NCI-H345 (cell line): ENCODE measurements at regions not wholly inside any gene's neighbourhood (a gene's known extent, or its start where the extent isn't known, plus 50 kb on each side); places are given as distances from the start of the nearest gene placed in this dataset.

Experiments
- DNase-seq: peaks from one replicate; lab custom pipeline; 2025; lab: John Stamatoyannopoulos, UW

GRCh38 chr2:21281791-21282514 is 158.2 kb downstream of the TDRD15 start:
- DNase-seq, result no peak

- no peak for DNase-seq
Measured at GRCh38 chr2:21282515-21282898, 158.7 kb downstream of the TDRD15 start.

DNA sequence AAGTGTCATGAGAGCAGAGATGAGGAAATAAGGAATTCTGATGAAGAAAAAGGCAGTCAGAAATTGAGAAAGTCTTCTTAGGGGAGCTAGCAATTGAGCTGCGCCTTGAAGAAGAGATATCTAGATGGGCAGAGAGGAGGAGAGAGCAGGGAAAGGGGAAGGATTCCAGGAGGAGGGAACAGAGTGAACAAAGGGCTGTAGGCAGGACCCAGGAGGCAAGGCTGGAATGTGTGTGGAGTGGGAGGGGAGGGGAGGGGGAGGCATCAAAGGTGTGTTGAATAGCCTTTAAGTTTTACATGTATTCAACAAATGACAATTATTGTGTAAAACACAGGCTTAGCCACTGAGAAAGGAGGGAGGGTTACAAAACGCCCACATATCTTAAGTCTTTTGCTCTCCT is 164.5 kb downstream of the TDRD15 start:
- no peak for DNase-seq

- DNase-seq, result no peak
Measured at GRCh38 chr2:21288739-21289520, 165.2 kb downstream of the TDRD15 start.

- DNase-seq, result no peak
Measured at GRCh38 chr2:21289551-21289950, 165.8 kb downstream of the TDRD15 start.

DNA sequence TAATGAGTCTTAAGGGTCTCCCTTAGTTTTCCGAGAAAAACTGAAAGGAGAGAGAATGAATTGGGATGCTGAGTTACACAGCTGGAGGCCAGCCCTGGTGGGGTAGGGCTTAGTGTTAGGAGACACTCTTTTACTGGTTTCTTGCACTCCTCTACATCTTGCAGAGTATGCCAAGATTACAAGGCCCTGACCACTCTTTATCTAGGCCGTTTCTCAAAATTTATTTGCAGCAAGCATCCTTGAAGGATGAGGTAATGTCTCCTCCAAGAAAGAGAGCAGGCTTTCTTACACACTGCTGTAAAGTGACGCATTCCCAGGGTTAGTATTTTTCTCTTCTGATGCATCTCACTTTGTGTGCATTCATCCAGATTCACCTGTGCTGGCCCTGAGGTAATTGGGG is 166.2 kb downstream of the TDRD15 start:
- DNase-seq, result no peak

DNA sequence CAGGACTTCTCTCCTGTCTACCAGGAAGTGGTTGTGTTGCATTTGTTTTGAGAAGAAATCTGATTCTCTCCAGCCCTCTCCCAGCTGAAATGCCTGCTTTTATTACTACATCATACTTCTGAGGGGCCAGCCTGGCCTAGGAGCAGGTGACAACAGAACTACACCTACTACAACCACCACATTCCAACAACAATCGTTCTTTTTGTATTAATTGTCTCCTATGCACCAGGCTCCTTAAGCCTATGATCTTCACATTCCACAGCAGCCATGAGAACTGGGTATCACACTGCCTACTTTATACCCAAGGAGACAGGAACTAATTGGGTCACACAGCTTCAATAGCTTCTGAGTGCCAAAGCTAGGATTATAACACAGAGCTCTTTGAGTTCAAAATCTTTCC is 167.7 kb downstream of the TDRD15 start:
- DNase-seq, result no peak

DNA sequence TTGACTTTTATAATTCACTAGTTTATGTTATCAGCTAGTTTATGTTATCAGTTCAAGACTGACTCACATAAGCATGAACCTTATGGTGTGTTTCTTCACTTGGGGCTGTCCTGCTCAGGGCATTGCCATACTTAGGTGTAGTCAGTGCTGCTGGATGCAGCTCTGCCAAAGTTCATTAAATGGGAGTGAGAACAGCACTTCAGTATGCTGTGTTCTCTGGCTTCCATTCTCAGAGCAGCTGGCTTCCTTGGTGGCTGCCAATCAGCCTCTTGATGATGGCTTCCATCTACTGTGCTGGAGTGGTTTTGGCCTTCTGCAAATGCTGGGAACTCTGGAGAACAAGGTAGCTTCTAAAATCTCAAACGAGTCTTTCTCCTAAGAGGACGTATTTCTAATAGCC is 170.7 kb downstream of the TDRD15 start:
- no peak for DNase-seq

DNA sequence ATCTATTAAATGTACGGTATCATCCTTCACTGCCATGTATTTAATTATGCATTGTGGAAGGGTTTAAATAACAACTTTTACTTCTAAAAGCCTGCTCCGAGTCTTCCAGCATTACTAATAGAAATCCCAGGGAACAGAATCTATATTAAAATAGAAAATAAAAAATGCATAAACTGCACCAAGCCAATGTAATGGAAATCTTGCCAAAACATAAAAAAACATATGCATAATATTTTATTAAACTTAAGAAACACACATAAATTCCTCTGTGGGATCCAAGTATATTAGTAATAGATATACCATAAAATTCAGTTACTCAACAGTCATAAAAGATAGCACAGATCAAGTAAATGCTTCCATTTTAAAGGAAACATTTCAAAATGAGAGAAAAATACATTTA is 175.6 kb downstream of the TDRD15 start:
- no peak for DNase-seq

DNA sequence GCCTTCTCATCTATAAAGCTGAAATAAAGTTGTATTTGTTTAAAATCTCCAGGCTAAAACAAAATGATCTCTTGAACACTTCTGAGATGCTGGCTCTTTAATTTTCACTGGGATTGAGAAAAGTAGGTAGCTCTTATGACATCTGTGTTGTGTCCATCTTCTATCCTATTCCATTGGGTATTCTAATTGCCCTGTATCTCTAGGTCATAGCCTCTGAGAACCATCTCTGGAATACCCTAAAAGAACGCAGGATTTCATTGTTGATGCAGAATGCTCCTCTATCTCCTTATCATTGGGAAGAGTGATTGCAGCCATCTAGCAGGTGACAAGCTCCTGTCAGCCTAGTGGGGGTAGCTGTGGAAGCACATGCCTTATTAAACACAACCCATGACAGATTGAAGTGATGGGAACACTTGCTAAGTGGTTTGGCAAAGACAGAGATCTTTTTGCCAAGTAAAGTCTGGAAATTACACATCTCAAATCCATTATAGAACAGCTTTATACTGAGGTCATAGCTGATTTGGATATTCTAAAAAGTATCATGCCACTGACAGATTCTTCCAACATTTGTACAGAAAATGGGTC is 178.2 kb downstream of the TDRD15 start:
- DNase-seq, result no peak

DNA sequence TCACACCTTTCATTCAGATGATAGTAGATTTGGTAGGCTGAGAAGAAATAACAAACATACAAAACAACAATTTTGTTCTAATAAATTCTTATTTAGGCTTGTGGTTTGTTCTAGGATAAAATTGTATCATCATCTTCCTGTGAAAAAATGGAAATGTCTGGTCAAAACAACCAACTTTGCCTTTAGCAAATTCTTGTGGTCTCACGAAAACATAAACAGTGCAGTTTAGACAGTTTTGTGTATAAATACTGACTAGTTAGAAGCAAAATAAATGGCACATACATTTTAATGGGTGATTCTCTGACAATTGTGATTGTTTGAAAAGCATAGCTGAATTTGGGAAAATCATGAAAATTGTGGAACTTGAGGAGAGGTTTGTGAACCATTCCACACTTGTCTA is 180.1 kb downstream of the TDRD15 start:
- DNase-seq, result no peak

GRCh38 chr2:21305581-21305980 is 181.8 kb downstream of the TDRD15 start:
- no peak for DNase-seq

DNA sequence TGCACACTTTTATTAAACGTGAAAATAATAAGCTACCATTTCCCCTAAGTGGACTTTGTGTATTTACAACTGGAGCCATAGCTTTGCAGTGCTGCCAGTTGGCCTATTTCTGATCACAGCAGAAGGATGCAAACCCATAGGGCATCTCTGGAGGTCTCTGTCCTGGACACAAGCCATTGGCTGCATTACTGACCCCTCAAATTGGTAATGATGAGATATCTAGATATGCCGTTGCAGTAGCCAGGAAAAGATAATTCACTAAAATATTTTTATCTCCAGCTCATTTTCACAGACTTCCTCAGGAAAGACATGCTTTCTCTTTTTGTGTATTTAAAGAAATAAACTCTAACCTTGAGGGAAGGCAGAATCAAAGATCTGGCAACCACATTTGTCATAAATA is 182.5 kb downstream of the TDRD15 start:
- no peak for DNase-seq

- no peak for DNase-seq
Measured at GRCh38 chr2:21307037-21307436, 183.3 kb downstream of the TDRD15 start.

DNA sequence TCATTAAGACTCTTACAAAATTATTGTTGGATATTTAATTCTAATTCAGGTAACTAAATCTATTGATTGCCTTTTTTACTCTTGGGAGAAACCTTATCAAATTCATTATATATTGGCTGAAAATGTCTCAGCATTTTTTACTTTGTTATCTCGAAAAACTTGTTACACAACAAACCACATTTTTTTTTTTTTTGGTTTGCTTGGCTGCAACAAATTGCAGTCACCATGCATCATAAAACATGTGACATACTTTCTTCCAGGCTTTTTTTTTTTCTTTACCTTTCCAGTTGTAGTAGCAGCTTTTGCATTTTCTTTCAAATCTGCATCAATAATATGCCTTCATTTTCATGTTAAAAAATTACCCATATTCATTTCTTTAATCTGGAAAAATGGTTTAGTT is 186.7 kb downstream of the TDRD15 start:
- no peak for DNase-seq

- DNase-seq, result no peak
Measured at GRCh38 chr2:21314322-21314835, 190.6 kb downstream of the TDRD15 start.

DNA sequence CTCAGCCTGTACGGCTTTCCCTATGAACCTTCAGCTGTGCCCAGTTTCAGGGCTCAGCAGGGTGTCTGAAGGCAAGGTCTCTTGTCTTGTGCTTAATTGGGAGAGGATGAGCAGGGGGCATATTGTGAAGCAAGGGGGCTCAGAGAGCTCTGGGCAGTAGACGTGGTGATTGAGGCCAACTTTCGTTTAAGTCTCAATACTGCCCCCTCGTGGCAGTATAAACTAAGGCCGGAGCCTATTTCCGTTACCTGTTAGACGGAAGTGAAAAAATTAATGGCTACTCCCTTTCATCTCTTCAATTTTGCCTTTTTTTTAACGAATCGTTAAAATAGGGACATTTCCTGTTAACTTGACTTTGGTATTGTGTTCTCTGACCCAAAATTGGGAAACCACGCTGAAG is 193.4 kb downstream of the TDRD15 start:
- peak; percentile 37 for DNase-seq

DNA sequence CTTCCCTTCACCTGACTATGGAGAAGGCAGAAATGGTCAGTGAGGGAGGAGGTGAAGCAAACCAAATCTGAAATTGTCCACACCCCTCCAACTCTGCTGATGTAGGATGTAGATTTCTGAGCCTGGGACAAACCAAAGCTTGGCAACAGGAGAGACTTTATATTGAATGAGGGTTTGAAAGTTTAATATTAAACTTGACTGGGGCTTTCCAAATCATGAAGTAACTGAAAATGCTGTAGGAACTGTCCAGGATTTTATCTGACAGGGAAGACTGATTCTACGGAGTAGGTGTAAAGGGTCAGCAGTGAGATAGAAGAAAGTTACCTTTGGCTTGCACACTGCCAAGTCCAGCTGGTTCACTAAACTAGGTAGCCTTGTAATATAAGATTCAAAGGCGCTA is 194.5 kb downstream of the TDRD15 start:
- no peak for DNase-seq

DNA sequence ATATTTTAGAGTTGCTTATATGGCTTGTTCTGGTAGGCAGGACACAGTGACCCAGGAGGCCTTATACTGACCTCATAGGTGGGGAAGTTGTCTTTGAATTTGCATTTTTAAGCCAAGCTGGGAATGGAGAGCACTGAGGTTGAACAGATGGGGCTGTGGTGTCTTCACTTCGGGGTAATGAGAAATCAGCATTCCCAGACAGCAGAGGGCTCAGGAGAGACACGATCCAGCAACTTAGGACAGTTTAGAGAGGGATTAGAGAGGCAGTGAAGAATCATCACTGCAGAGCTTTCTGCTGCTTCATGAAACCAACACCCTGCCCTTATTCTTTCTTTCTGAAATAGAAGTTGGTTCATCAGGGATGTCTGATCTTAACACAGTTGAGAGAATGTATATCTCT is 202.4 kb downstream of the TDRD15 start:
- peak; percentile 61 for DNase-seq

GRCh38 chr2:21328177-21328576 is 204.4 kb downstream of the TDRD15 start:
- DNase-seq, result no peak

DNA sequence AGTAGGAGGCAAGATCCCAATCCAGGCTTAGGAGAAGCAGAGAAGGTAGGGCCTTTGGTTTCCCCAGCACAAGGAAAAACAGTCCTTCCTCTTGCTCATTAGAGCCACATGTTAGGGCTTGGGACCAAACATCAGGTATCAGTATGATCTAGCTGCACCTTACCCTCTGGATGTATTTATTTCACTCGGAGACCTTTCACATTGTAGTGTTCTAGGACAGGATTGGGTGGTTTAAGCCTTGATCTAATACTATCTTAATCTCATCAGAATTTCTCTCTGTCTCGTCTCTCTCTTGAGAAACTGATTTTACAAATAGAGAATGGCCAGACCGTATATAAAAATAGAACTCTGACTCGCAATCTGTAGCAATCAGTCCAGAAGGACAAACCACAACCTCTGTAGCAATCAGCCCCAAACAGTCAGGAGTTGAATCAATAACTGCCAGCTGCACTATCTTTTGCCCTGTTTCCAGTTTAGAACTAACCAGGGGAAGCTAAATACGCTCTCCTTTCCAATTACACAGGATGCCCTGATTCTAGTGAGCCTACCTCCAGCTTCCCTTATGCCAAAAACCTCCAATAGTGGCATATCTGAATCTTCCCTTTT is 207.1 kb downstream of the TDRD15 start:
- no peak for DNase-seq

- DNase-seq, result no peak
Measured at GRCh38 chr2:21331625-21332370, 208.0 kb downstream of the TDRD15 start.
